ENCODE measurements at regions not wholly inside any gene's neighbourhood (a gene's known extent, or its start where the extent isn't known, plus 50 kb on each side); places are given as distances from the start of the nearest gene placed in this dataset.
A peak's percentile ranks its signal among the peaks of the same experiment; 100 is the strongest.
"Not testable (repeated sequence)": the region's sequence is repeated elsewhere in the genome, so short reads cannot be mapped to it uniquely, and the experiment has no call there.

DNA sequence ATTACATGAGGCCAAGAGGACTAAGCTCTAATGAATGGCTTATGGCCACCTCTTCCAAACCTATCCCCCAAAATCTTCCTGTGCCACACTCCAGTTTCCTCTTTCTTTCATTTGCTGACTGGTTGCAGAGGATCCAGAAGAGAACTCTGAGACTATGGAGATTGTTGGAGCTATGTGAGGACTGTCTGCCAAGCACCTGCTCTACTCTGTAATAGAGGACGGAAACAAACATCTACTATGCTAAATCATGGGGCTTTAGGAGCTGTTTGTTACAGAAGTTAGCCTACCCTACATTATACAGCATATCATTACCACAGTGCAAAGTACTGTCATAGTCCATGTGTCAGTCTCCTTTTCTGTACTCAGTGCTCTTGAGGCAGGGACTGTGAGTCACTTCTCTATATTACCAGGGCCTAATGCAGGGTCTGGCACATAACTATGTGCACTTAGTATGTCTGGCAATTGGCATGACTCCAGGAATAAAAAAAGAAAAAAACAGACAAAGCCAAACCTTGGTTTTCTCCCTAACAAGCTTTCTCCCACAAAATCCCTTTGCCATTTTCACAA lies 95.1 kb downstream of the RPAP3 start:
- H3K9me3 Mint-ChIP-seq (ENCODE audit: unreplicated experiment) = peaks cover 24% of the 10 kb centered on the region
- H3K36me3 Mint-ChIP-seq (ENCODE audit: unreplicated experiment) = peaks cover 26% of the 10 kb centered on the region
- TF ChIP-seq, protein P1, sequence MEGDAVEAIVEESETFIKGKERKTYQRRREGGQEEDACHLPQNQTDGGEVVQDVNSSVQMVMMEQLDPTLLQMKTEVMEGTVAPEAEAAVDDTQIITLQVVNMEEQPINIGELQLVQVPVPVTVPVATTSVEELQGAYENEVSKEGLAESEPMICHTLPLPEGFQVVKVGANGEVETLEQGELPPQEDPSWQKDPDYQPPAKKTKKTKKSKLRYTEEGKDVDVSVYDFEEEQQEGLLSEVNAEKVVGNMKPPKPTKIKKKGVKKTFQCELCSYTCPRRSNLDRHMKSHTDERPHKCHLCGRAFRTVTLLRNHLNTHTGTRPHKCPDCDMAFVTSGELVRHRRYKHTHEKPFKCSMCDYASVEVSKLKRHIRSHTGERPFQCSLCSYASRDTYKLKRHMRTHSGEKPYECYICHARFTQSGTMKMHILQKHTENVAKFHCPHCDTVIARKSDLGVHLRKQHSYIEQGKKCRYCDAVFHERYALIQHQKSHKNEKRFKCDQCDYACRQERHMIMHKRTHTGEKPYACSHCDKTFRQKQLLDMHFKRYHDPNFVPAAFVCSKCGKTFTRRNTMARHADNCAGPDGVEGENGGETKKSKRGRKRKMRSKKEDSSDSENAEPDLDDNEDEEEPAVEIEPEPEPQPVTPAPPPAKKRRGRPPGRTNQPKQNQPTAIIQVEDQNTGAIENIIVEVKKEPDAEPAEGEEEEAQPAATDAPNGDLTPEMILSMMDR (IDR thresholded peaks at IDR 0.05) = no peak
- no peak overlapping the region for H3K4me3 Mint-ChIP-seq (ENCODE audit: unreplicated experiment)
- no peak overlapping the region for H3K27ac Mint-ChIP-seq (ENCODE audit: unreplicated experiment)
- H3K27me3 Mint-ChIP-seq (ENCODE audit: unreplicated experiment) = no peaks in the 10 kb centered on the region
- no peak for DNase-seq (ENCODE audit: extremely low spot score, unreplicated experiment)
- H3K4me1 Mint-ChIP-seq (ENCODE audit: unreplicated experiment) = no peaks in the 10 kb centered on the region

DNA sequence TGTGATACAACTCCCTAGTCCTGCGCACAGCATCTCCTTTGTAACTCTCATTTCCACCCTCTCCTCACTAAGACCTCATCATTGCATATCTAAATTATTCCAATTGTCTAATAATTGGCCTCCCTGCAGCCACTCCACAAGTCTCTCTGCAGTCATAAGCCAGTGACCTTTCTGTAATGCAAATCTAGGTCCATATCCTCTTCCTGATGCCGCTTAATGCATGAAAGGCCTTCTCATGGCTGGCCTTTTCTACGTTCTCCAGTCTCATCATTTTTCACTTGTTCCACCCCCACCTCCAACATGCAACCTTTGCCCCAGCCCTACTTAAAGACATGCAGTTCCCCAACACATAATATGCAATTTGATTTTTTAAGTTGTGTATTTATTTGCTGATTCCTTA lies 96.0 kb downstream of the RPAP3 start:
- no peaks in the 10 kb centered on the region for H3K4me1 Mint-ChIP-seq (ENCODE audit: unreplicated experiment)
- H3K27ac Mint-ChIP-seq (ENCODE audit: unreplicated experiment) = no peak overlapping the region
- peaks cover 26% of the 10 kb centered on the region for H3K36me3 Mint-ChIP-seq (ENCODE audit: unreplicated experiment)
- no peak overlapping the region for H3K4me3 Mint-ChIP-seq (ENCODE audit: unreplicated experiment)
- H3K9me3 Mint-ChIP-seq (ENCODE audit: unreplicated experiment) = peaks cover 28% of the 10 kb centered on the region
- H3K27me3 Mint-ChIP-seq (ENCODE audit: unreplicated experiment) = no peaks in the 10 kb centered on the region
- DNase-seq (ENCODE audit: extremely low spot score, unreplicated experiment) = no peak
- TF ChIP-seq, protein P1 (IDR thresholded peaks at IDR 0.05) = no peak

DNA sequence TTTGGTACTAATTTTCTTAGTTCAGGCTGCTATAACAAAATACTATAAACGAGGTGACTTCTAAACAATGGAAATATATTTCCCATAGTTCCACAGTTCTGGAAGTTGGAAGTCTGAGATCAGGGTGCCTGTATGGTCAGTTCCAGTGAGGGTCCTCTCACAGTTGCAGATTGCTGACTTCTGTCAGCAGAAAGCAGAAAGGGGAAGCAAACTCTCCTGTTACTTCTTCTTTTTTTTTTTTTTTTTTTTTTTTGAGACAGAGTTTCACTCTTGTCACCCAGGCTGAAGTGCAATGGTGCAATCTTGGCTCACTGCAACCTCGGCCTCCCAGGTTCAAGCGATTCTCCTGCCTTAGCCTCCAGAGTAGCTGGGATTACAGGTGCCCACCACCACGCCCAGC lies 97.2 kb downstream of the RPAP3 start:
- peaks cover 19% of the 10 kb centered on the region for H3K36me3 Mint-ChIP-seq (ENCODE audit: unreplicated experiment)
- DNase-seq (ENCODE audit: extremely low spot score, unreplicated experiment); H3K4me3 Mint-ChIP-seq (ENCODE audit: unreplicated experiment); H3K27me3 Mint-ChIP-seq (ENCODE audit: unreplicated experiment); H3K27ac Mint-ChIP-seq (ENCODE audit: unreplicated experiment); H3K4me1 Mint-ChIP-seq (ENCODE audit: unreplicated experiment): not testable (repeated sequence)
- H3K9me3 Mint-ChIP-seq (ENCODE audit: unreplicated experiment) = peaks cover 28% of the 10 kb centered on the region

DNA sequence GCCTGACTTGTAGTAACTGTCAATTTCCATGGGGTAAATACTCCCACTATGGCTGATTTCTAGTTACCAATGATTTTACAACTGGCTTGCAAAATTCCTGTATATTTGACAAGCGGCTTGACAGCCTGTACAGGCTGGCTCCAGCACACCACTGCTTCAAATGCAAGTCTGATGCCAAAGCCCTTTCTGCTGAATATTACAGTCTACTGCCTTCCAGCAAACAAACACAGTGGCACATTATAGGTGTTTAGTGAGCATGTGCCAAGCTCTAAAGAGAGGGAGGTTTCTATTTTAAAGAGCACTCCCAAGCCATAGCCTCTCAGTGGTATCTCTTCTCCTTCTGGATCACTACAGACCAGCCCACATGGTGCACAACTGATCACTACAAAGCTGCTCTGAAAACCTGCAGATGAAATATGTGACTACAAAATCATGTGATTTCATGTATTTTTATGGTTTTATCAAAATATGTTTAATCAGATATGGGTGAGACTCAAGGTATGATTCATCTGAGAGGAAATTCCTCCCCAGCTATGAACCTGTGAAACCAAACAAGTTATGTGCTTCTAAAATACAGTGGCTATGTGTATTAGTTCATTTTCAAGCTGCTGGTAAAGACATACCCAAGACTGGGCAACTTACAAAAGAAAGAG lies 101.5 kb downstream of the RPAP3 start:
- Mint-ChIP-seq H3K9me3 (ENCODE audit: unreplicated experiment) (peaks cover 21% of the 10 kb centered on the region), H3K27me3 (ENCODE audit: unreplicated experiment) (no peaks in the 10 kb centered on the region), H3K36me3 (ENCODE audit: unreplicated experiment) (peaks cover 18% of the 10 kb centered on the region), H3K4me3 (ENCODE audit: unreplicated experiment) (no peak overlapping the region), H3K4me1 (ENCODE audit: unreplicated experiment) (peaks cover 7% of the 10 kb centered on the region), H3K27ac (ENCODE audit: unreplicated experiment) (no peak overlapping the region)
- TF ChIP-seq, protein P1 (IDR thresholded peaks at IDR 0.05) = no peak
- no peak for DNase-seq (ENCODE audit: extremely low spot score, unreplicated experiment)

DNA sequence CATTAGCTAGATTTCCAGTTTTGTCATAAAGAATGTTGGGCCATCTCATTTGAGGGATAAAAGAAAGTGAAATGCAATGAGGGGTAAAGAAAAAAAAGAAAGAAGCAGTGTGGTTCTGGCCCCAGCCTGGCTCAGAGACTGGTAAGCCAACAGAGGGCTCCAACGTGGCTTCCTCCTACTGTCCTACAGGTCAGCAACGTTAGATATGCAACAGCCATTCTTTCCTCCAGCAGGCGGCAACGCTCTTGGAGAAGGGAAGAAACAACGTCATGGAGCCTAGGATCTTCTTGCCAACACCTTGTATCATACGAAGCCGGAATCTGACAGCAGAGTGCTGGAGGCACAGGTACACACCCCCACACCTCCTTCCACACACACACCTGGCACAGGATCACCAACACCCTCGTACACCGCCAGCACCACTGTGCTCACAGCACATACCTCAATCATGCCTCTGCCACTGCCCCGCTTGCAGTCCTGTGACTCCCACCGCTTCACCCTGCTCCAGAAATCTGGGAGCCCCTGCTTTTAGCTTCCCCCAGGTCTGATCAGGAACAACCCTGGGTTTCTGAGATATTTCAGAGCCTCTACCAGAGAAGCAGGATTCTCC lies 102.8 kb downstream of the RPAP3 start:
- Mint-ChIP-seq H3K27ac (ENCODE audit: unreplicated experiment) (peak overlapping the region; percentile 82), H3K4me3 (ENCODE audit: unreplicated experiment) (no peak overlapping the region), H3K36me3 (ENCODE audit: unreplicated experiment) (peaks cover 19% of the 10 kb centered on the region), H3K9me3 (ENCODE audit: unreplicated experiment) (peaks cover 18% of the 10 kb centered on the region), H3K4me1 (ENCODE audit: unreplicated experiment) (peaks cover 7% of the 10 kb centered on the region), H3K27me3 (ENCODE audit: unreplicated experiment) (no peaks in the 10 kb centered on the region)
- TF ChIP-seq, protein P1 (IDR thresholded peaks at IDR 0.05) = no peak
- no peak for DNase-seq (ENCODE audit: extremely low spot score, unreplicated experiment)
